CD4-positive, alpha-beta T cell (primary cell): ENCODE measurements at regions not wholly inside any gene's neighbourhood (a gene's known extent, or its start where the extent isn't known, plus 50 kb on each side); places are given as distances from the start of the nearest gene placed in this dataset.

Experiments
- ATAC-seq: fragments of 200-7000 bp; cut with Tn5 transposase; one replicate; pipeline ENCODE4 v1.10.0; 2022; ENCODE audit warnings: mild to moderate bottlenecking; ENCODE audit not compliant: poor library complexity
- CTCF ChIA-PET: fragments of 350-600 bp; sonication (Branson Sonifier 250); formaldehyde crosslinking; loops from one replicate; lab custom pipeline; 2021; ENCODE audit warnings: antibody characterized with exemption, inconsistent platforms; lab: Charles Lee
- POLR2A ChIA-PET: fragments of 350-600 bp; sonication (Branson Sonifier 250); formaldehyde crosslinking; loops from one replicate; lab custom pipeline; 2021; ENCODE audit warnings: antibody characterized with exemption, inconsistent platforms; lab: Charles Lee
- DNase-seq, 14 experiments: peaks; one replicate each; pipeline ENCODE4 v3.0.0-alpha.2; 2013 to 2020; ENCODE audit warnings: mixed read lengths in 2 of 14
- H3K27ac ChIP-seq, 2 donors: one replicate each; pipeline versions ENCODE4 v1.5.1 to v1.7.0; 2013; ENCODE audit warnings: low read length in 2 of 2, low read depth in 1 of 2, mild to moderate bottlenecking in 1 of 2
- H3K27me3 ChIP-seq, 2 experiments: 1 replicate in 1 of 2; 2 replicates in 1 of 2; pipeline versions ENCODE4 v1.6.1 to v1.7.0; 2013; ENCODE audit warnings: low read length in 2 of 2, control low read depth in 1 of 2, mild to moderate bottlenecking in 1 of 2, moderate library complexity in 1 of 2; ENCODE audit not compliant: insufficient read depth in 2 of 2, control insufficient read depth in 1 of 2
- H3K36me3 ChIP-seq: one replicate; pipeline ENCODE4 v1.6.1; 2013; ENCODE audit warnings: low read length, control low read depth; ENCODE audit not compliant: insufficient read depth
- H3K4me1 ChIP-seq: one replicate; pipeline ENCODE4 v1.6.1; 2013; ENCODE audit warnings: low read length, control low read depth; ENCODE audit not compliant: insufficient read depth
- H3K4me3 ChIP-seq: one replicate; pipeline ENCODE4 v1.5.1; 2013; ENCODE audit warnings: mild to moderate bottlenecking, low read length, moderate library complexity
- H3K9me3 ChIP-seq, 2 experiments: 1 replicate in 1 of 2; 2 replicates in 1 of 2; pipeline versions ENCODE4 v1.6.1 to v1.7.0; 2013; ENCODE audit warnings: low read length in 2 of 2, mild to moderate bottlenecking in 2 of 2, control low read depth in 1 of 2, moderate library complexity in 1 of 2; ENCODE audit not compliant: control insufficient read depth in 1 of 2, insufficient read depth in 1 of 2
- H3K27ac Mint-ChIP-seq: one replicate; pipeline ENCODE4 v1.8.0; 2020; ENCODE audit warnings: mixed read lengths
- H3K27me3 Mint-ChIP-seq: one replicate; pipeline ENCODE4 v1.8.0; 2021; ENCODE audit warnings: mixed read lengths
- H3K36me3 Mint-ChIP-seq: one replicate; pipeline ENCODE4 v1.8.0; 2021; ENCODE audit warnings: low read depth, mixed read lengths
- H3K4me1 Mint-ChIP-seq: one replicate; pipeline ENCODE4 v1.8.0; 2021; ENCODE audit warnings: low read depth, mixed read lengths
- H3K4me3 Mint-ChIP-seq: one replicate; pipeline ENCODE4 v1.8.0; 2020; ENCODE audit warnings: mild to moderate bottlenecking, mixed read lengths
- H3K9me3 Mint-ChIP-seq: one replicate; pipeline ENCODE4 v1.8.0; 2020; ENCODE audit warnings: mixed read lengths
- intact Hi-C, 2 experiments: fragments of 100-400 bp; cut with DNase I in 1 of 2; cut with micrococcal nuclease in 1 of 2; formaldehyde crosslinking; loops; one replicate each; pipeline versions ENCODE4 v1.15.1 to v1.9.0; 2023 to 2025; cut with DNase I, micrococcal nuclease
- TF ChIP-seq, protein P1 (sequence below): fragments of 200-600 bp; IDR thresholded peaks from one replicate; pipeline ENCODE4 v1.8.0; 2022; ENCODE audit warnings: antibody characterized with exemption, mild to moderate bottlenecking

DNA sequence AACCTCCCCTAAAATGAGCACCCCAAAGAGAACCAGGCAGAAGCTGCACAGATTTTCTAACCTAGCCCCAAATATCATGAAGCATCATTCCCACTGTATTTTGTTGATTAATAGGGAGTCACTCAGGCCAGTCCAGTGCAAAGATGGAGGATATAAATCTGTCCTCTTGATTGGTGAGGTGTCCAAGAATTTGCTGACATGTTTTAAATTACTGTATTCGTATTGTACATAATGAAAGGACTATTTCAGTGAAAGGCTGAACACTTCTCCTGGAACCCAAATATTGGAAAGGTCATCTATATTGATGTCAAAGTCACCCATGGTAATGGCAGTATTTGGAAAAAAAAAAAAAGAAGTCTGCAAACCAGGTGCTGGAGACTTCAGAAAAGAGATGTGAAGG, 477.5 kb downstream of the RMST start:
- intact Hi-C loops: no loop called here
- H3K4me3 Mint-ChIP-seq: no peak overlapping the region
- H3K4me3 ChIP-seq: no peak overlapping the region
- DNase-seq (no peak), ATAC-seq (no peak)
- no peaks in the 10 kb centered on the region for H3K27me3 Mint-ChIP-seq
- no peak overlapping the region for H3K27ac ChIP-seq
- H3K9me3 ChIP-seq: no peaks in the 10 kb centered on the region
- POLR2A ChIA-PET: no interaction called here
- H3K4me1 ChIP-seq: no peaks in the 10 kb centered on the region
- H3K36me3 Mint-ChIP-seq: no peaks in the 10 kb centered on the region
- H3K9me3 Mint-ChIP-seq: no peaks in the 10 kb centered on the region
- CTCF ChIA-PET: no interaction called here
- H3K27me3 ChIP-seq: no peaks in the 10 kb centered on the region
- H3K4me1 Mint-ChIP-seq: no peaks in the 10 kb centered on the region
- TF ChIP-seq, protein P1, sequence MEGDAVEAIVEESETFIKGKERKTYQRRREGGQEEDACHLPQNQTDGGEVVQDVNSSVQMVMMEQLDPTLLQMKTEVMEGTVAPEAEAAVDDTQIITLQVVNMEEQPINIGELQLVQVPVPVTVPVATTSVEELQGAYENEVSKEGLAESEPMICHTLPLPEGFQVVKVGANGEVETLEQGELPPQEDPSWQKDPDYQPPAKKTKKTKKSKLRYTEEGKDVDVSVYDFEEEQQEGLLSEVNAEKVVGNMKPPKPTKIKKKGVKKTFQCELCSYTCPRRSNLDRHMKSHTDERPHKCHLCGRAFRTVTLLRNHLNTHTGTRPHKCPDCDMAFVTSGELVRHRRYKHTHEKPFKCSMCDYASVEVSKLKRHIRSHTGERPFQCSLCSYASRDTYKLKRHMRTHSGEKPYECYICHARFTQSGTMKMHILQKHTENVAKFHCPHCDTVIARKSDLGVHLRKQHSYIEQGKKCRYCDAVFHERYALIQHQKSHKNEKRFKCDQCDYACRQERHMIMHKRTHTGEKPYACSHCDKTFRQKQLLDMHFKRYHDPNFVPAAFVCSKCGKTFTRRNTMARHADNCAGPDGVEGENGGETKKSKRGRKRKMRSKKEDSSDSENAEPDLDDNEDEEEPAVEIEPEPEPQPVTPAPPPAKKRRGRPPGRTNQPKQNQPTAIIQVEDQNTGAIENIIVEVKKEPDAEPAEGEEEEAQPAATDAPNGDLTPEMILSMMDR: no peak
- H3K27ac Mint-ChIP-seq: no peak overlapping the region
- no peaks in the 10 kb centered on the region for H3K36me3 ChIP-seq

DNA sequence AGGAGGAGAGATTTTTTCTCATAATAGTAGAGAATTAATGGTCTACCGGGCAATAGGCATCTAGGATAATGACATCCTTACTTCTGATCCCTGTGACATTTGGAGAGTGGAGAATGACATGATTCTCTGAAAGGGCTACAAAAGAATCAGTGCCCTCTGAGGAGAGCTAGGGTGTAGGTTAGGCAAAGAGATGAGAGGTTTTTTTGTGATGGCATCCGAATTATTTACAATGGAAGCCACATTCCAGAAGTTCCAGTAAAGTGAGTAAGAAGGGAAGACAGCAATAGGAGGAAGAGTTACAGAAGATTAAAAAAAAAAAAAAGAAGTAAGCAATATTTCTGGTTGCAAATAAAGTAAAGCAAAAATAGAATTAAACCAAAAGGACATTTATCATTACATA, 478.0 kb downstream of the RMST start:
- no peaks in the 10 kb centered on the region for H3K9me3 ChIP-seq
- no peaks in the 10 kb centered on the region for H3K27me3 ChIP-seq
- H3K4me3 ChIP-seq: no peak overlapping the region
- no peak for ATAC-seq
- no peaks in the 10 kb centered on the region for H3K36me3 ChIP-seq
- TF ChIP-seq, protein P1: no peak
- Mint-ChIP-seq H3K9me3 (no peaks in the 10 kb centered on the region), H3K4me1 (no peaks in the 10 kb centered on the region), H3K36me3 (no peaks in the 10 kb centered on the region), H3K27ac (no peak overlapping the region), H3K27me3 (no peaks in the 10 kb centered on the region), H3K4me3 (no peak overlapping the region)
- intact Hi-C loops: no loop called here
- ChIA-PET CTCF (no interaction called here), POLR2A (no interaction called here)
- no peak overlapping the region for H3K27ac ChIP-seq
- no peak for DNase-seq
- no peaks in the 10 kb centered on the region for H3K4me1 ChIP-seq

DNA sequence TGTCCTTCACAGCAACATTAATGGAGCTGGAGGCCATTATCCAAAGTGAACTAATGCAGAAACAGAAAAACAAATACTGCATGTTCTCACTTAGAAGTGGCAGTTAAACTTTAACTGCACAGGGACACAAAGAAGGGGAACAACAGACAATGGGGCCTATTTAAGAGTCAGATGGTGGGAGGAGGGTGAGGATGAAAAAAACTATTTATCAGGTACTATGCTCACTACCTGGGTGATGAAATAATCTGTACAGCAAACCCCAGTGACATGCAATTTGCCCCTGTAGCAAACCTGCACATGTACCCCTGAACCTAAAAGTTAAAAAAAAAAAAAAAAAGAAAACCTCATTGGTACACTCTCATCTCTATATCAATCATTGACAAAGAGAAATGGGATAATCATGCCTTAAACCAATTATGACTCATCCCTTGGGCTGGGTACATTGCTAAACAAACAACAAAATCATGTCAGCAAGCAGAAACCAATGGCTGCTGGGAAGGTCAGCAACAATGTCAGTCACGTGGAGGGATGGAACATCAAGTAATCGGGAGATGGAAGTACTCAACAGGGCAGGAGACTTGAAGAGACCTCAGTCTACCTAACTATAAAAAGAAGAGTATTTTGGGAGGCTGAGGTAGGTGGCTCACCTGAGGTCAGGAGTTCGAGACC, 479.2 kb downstream of the RMST start:
- H3K4me3 Mint-ChIP-seq: no peak overlapping the region
- H3K9me3 Mint-ChIP-seq: peaks cover 2% of the 10 kb centered on the region
- intact Hi-C loops: no loop called here

More for the DNA sequence above, 479.2 kb downstream of the RMST start:
- Histone ChIP-seq H3K27ac (no peak overlapping the region), H3K9me3 (no peaks in the 10 kb centered on the region), H3K4me3 (no peak overlapping the region), H3K27me3 (no peaks in the 10 kb centered on the region), H3K36me3 (no peaks in the 10 kb centered on the region), H3K4me1 (no peaks in the 10 kb centered on the region)
- Mint-ChIP-seq H3K27ac (no peak overlapping the region), H3K27me3 (no peaks in the 10 kb centered on the region), H3K4me1 (no peaks in the 10 kb centered on the region), H3K36me3 (no peaks in the 10 kb centered on the region)
- TF ChIP-seq, protein P1: no peak
- ATAC-seq (no peak), DNase-seq (no peak)
- CTCF ChIA-PET: no interaction called here
- POLR2A ChIA-PET: no interaction called here
